Frontal cortex (tissue), 4 donors: ENCODE measurements at regions not wholly inside any gene's neighbourhood (a gene's known extent, or its start where the extent isn't known, plus 50 kb on each side); places are given as distances from the start of the nearest gene placed in this dataset. TPM values are rescaled to one million over a fixed set of nuclear protein-coding genes. Genes with fewer than 3 reads are reported as not detected.
"Not testable (repeated sequence)": the region's sequence is repeated elsewhere in the genome, so short reads cannot be mapped to it uniquely, and the experiment has no call there.

Experiments
- DNase-seq, 2 donors: peaks; one replicate each; pipeline ENCODE4 v3.0.0; 2012; ENCODE audit warnings: low spot score in 2 of 2
- FAIRE-seq: peaks from 2 replicates; lab custom pipeline; 2012; peaks lifted over from hg19 to GRCh38; lab: Jason Lieb, UNC
- small RNA-seq: library from RNA; depleted of rRNA; stranded (forward); fragments of <200 nt; gene quantifications from one replicate; pipeline ENCODE3, GENCODE V24; 2014
- donor health status: control.
- donor health status: control.
- donor health status: control.

DNA sequence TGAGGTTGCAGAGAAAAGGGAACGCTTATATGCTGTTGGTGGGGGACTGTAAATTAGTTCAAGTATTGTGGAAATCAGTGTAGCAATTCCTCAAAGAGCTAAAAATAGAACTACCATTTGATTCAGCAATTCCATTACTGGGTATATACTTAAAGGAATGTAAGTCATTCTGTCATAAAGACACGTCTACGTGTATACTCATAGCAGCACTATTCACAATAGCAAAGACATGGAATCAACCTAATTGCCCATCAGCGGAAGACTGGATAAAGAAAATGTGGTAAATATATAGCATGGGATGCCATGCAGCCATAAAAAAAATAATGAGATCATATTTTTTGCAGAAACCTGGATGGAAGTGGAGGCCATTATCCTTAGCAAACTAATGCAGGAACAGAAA lies 100.0 kb upstream of the NPSR1 start:
- no peak for DNase-seq
- no peak for FAIRE-seq

DNA sequence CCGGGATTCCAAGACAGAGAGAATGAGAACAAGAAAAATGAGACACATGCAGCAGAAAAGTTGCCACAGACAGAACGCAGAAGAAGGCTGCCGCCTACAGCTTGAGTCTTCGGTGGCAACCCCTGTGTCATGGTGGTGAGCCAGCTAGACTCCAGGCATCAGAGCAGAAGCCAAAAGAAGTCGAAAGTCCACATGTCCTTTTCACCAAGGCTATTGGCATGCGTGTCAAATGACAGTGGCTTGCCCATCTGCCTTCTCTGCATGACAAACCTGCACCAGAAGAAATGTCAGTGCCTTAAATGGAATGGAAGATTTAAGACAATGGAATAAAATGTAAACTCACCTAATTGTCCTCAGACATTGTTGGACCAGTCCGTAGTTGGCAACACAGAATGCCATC lies 93.9 kb upstream of the NPSR1 start:
- FAIRE-seq (no peak), DNase-seq (no peak)

DNA sequence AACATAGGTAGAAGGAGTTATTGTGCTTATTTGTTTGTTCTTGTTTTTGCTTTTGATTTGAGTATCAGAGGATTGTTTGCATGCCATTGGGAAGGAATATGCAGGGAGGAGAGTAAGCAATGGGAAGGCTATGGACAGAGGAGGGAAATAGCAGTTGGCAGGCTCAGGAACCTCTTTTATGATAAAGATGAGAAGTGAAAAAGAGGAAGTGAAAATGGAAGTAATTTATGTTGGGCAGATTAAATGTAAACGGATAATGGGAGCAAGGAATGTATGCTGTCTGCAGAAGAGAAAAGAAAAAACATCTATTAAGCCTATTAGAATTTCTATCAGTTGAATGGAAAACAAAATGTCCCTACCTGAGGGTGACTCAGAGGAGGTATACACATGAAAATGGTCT lies 90.1 kb upstream of the NPSR1 start:
- no peak for DNase-seq
- no peak for FAIRE-seq

DNA sequence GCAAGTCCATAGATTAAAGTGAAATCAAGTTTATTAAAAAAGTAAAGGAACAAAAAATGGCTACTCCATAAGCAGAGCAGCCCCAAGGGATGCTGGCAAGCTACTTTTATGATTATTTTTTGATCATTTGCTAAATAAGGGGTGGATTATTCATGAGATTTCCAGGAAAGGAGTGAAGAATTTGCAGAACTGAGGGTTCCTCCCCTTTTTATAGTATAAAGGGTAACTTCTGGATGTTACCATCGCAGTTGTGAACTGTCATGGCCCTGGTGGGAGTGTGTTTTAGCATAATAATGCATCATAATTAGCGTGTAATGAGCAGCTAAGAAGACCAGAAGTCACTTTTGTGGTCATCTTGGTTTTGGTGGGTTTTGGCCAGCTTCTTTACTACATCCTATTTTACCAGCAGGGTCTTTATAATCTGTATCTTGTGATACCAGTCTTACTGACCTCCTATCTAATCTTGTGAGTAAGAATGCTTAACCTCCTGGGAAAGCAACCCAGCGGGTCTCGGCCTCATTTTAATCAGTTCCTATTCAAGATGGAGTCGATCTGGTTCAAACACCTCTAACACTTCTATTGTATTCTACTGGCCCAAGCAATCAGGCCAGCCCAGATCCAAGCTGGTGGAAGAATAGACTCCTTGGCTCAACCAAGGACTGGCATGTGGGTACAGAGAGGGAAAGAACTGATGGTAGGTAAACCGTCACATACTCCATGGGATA lies 87.9 kb upstream of the NPSR1 start:
- FAIRE-seq = no peak
- DNase-seq = no peak

DNA sequence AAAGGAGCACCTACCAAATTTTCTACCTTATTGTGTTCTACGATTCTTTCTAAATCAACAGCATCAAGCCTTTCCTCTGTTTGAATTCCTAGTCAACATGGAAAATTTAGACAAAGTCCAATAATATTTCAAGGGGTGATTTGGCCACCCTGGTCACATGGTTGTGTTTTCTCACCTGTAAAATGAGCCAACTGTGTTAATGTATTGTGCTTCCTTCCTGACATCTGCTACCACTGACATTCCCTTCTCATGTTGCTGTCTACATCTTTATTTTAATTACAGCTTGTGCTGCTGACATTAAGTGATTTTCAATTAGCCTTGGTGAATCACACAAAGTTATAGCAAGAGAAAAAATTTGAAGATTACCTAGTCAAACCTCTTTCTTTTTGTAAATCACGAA lies 83.0 kb upstream of the NPSR1 start:
- DNase-seq (no peak), FAIRE-seq (no peak)

DNA sequence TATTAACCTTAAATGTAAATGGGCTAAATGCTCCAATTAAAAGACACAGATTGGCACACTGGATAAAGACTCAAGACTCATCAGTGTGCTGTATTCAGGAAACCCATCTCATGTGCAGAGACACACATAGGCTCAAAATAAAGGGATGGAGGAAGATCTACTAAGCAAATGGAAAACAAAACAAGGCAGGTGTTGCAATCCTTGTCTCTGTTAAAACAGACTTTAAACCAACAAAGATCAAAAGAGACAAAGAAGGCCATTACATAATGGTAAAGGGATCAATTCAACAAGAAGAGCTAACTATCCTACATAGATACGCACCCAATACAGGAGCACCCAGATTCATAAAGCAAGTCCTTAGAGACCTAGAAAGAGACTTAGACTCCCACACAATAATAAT lies 80.1 kb upstream of the NPSR1 start:
- not testable (repeated sequence) for FAIRE-seq, DNase-seq

DNA sequence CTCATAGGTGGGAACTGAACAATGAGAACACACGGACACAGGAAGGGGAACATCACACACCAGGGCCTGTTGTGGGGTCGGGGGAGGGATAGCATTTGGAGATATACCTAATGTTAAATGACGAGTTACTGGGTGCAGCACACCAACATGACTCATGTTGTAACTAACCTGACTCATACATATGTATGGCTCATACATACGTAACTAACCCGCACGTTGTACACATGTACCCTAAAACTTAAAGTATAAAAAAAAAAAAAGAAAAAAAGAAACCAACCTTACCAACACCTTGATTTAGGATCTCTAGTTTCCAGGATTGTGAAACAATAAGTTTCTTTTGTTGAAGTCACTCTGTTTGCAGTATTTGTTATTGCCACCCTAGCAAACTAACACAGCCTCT lies 76.3 kb upstream of the NPSR1 start:
- not testable (repeated sequence) for FAIRE-seq, DNase-seq

DNA sequence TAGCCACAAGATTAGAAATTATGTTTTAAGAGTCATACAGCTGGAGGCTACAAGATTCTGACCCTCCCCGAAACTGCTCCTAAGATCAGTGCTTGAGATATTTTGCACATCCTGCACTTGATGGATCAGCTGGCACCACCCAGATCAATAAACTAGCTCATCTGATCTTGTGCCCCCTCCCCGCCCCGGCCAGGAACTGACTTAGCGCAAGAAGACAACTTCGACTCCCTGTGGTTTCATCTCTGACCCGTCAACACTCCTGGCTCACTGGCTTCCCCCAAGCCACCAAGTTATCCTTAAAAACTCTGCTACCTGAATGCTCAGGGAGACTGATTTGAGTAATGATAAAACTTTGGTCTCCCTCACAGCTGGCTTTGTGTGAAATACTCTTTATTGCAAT lies 73.5 kb upstream of the NPSR1 start:
- FAIRE-seq (no peak), DNase-seq (no peak)

DNA sequence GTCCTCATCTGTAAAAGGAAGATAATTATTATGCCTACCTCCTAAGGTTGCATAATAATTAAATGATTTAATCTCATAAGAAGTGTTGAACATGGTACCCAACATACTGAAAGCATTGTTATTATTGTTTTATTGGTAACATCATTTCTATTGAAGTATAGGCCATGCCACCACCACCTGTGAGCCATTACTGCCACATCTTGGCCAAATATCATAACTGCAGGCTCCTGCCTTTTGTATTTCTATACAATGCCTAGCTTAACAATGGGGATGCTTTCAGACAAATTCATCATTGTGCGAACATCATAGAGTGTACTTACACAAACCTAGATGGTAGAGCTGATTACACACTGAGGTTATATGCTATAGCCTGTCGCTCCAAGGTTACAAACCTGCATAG lies 61.1 kb upstream of the NPSR1 start:
- no peak for FAIRE-seq
- DNase-seq = no peak

DNA sequence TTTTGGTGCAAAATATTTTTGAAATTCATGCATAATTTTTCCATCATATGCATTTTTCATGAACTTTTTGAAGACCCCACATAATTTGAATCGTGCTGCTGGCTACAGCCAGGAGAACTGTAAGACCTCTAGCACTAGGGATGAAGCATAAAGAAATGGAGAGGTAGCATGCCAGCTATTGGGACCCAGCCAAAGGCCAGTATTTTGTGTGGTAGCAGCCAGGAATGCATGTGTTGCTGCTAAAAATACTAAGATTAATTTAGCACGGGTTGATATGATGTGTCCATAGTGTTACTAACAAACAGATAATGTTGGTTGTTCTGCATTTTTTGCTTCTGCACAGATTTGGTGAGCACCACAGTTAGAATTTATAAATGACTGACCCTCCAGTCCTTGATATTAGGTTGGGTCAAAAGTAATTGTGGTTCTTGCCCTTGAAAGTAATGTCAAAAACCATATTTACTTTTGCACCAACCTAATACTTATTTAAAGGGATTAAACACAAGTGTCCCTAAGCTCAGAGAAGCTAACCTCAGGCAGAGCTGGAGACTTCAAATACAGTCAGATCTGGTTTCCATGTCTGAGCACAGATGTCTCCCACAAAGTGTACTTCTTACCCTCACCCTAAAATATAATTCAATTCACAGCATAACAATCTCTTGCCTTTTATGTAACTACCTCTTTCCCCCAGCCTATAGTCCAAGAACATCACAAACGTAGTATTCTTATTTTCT lies 54.1 kb upstream of the NPSR1 start:
- DNase-seq (no peak), FAIRE-seq (no peak)

Small RNAs in the stretch of these regions (small RNA-seq; reads per million reads assigned to genes)
- not detected for gene RNU6-438P
